ENCODE measurements at regions not wholly inside any gene's neighbourhood (a gene's known extent, or its start where the extent isn't known, plus 50 kb on each side); places are given as distances from the start of the nearest gene placed in this dataset.

- Histone ChIP-seq H3K27me3 (replicated peaks in 1 of 7) (no peaks in the 10 kb centered on the region), H3K27ac (no peak overlapping the region), H3K4me3 (no peak overlapping the region), H3K4me1 (no peaks in the 10 kb centered on the region), H3K9me3 (peaks cover 0 to 13% (median 8%) of the 10 kb centered on the region in 8 donors), H3K36me3 (no peaks in the 10 kb centered on the region)
- WGBS, 5 donors, result 46 to 65% (median 56%) methylated on average over 1 of the region's 1 CpG
- TF ChIP-seq, protein P1, sequence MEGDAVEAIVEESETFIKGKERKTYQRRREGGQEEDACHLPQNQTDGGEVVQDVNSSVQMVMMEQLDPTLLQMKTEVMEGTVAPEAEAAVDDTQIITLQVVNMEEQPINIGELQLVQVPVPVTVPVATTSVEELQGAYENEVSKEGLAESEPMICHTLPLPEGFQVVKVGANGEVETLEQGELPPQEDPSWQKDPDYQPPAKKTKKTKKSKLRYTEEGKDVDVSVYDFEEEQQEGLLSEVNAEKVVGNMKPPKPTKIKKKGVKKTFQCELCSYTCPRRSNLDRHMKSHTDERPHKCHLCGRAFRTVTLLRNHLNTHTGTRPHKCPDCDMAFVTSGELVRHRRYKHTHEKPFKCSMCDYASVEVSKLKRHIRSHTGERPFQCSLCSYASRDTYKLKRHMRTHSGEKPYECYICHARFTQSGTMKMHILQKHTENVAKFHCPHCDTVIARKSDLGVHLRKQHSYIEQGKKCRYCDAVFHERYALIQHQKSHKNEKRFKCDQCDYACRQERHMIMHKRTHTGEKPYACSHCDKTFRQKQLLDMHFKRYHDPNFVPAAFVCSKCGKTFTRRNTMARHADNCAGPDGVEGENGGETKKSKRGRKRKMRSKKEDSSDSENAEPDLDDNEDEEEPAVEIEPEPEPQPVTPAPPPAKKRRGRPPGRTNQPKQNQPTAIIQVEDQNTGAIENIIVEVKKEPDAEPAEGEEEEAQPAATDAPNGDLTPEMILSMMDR (IDR thresholded peaks at IDR 0.05 in 8 of 11, conservative IDR thresholded peaks at IDR 0.05 in 3 of 11), result no peak
- TF ChIP-seq POLR2A (IDR thresholded peaks at IDR 0.05), result no peak
- no peak for TF ChIP-seq POLR2AphosphoS5 (IDR thresholded peaks at IDR 0.05)
- no peak for DNase-seq
- intact Hi-C loops (cut with DNase I; ENCODE audit: low total_unique reads), result no loop called here
Measured at GRCh38 chr7:126119981-126120380, 1132.8 kb downstream of the GRM8 start.

GRCh38 chr7:126103582-126103981 is 1149.2 kb downstream of the GRM8 start:
- H3K27ac ChIP-seq, result no peak overlapping the region
- no peak for DNase-seq
- H3K4me3 ChIP-seq, result no peak overlapping the region
- H3K36me3 ChIP-seq, result no peaks in the 10 kb centered on the region
- no peaks in the 10 kb centered on the region for H3K27me3 ChIP-seq (replicated peaks in 1 of 7)
- intact Hi-C loops (cut with DNase I; ENCODE audit: low total_unique reads), result no loop called here
- no peaks in the 10 kb centered on the region for H3K4me1 ChIP-seq
- H3K9me3 ChIP-seq, result peaks cover 0 to 12% (median 2%) of the 10 kb centered on the region in 8 donors
- TF ChIP-seq POLR2AphosphoS5 (IDR thresholded peaks at IDR 0.05) (no peak), POLR2A (IDR thresholded peaks at IDR 0.05) (no peak)
- TF ChIP-seq, protein P1 (IDR thresholded peaks at IDR 0.05 in 8 of 11, conservative IDR thresholded peaks at IDR 0.05 in 3 of 11), result no peak
- 24 to 56% (median 48%) methylated on average over 1 of the region's 1 CpG for WGBS, 5 donors

DNA sequence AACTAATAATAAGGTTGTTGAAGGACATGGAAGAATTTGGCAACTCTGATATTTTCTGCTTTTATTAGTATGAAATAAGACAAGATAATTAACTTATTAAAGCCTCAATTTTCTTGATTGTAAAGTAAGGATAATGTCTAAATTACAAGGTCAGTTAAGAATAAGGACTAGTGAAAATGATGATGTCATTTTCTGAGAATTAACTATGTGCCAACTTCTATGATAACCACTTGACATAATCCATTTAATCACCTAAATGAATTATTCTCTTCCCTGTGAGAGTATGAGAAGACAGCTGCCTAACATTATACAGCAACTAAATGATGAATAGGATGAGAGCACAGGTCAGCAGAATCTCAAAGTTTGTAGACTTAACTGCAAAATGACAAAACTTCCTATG is 1153.4 kb upstream of the POT1 start:
- no peak overlapping the region for H3K27ac ChIP-seq
- H3K27me3 ChIP-seq (replicated peaks in 1 of 7), result no peaks in the 10 kb centered on the region
- TF ChIP-seq POLR2AphosphoS5 (IDR thresholded peaks at IDR 0.05), result no peak
- TF ChIP-seq, protein P1 (IDR thresholded peaks at IDR 0.05 in 8 of 11, conservative IDR thresholded peaks at IDR 0.05 in 3 of 11), result no peak
- no peak for TF ChIP-seq POLR2A (IDR thresholded peaks at IDR 0.05)
- no peak overlapping the region for H3K4me3 ChIP-seq
- peaks cover 0 to 36% (median 26%) of the 10 kb centered on the region in 8 donors for H3K9me3 ChIP-seq
- H3K4me1 ChIP-seq, result no peaks in the 10 kb centered on the region
- no peak for DNase-seq
- intact Hi-C loops (cut with DNase I; ENCODE audit: low total_unique reads), result no loop called here
- H3K36me3 ChIP-seq, result no peaks in the 10 kb centered on the region

DNA sequence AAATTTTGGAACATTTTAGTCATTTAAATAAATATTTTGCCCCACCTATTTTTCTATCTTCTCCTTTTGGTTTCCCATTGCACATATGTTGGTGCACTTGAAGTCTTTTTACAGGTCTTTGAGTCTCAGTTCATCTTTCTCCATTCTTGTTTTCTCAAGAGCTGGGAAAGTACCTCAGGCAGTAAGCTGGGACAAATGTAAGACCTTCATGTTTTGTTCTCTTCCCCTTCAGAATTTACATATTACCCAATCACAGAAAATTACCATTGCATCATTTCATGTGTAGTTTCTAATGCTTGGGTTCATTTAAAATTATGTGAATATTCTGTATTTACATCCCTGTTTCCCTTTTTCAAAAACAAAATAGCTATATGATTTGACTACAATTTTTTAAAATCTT is 1150.0 kb upstream of the POT1 start:
- no peaks in the 10 kb centered on the region for H3K4me1 ChIP-seq
- H3K36me3 ChIP-seq, result no peaks in the 10 kb centered on the region
- DNase-seq, result no peak
- intact Hi-C loops (cut with DNase I; ENCODE audit: low total_unique reads), result no loop called here
- no peak for TF ChIP-seq POLR2AphosphoS5 (IDR thresholded peaks at IDR 0.05)
- TF ChIP-seq, protein P1 (IDR thresholded peaks at IDR 0.05 in 8 of 11, conservative IDR thresholded peaks at IDR 0.05 in 3 of 11), result no peak
- no peak for TF ChIP-seq POLR2A (IDR thresholded peaks at IDR 0.05)
- no peaks in the 10 kb centered on the region for H3K27me3 ChIP-seq (replicated peaks in 1 of 7)
- no peak overlapping the region for H3K27ac ChIP-seq
- no peak overlapping the region for H3K4me3 ChIP-seq
- peaks cover 0 to 10% (median 2%) of the 10 kb centered on the region in 8 donors for H3K9me3 ChIP-seq

All from spleen (tissue), 11 donors.